ENCODE measurements at regions not wholly inside any gene's neighbourhood (a gene's known extent, or its start where the extent isn't known, plus 50 kb on each side); places are given as distances from the start of the nearest gene placed in this dataset.

- Histone ChIP-seq H3K4me2 (ENCODE audit: insufficient read depth, low read length) (no peak overlapping the region), H3K9me3 (replicated peaks; ENCODE audit: control insufficient read depth, insufficient read depth, low read length) (no peaks in the 10 kb centered on the region), H3K36me3 (ENCODE audit: control insufficient read depth in 2 of 2, extremely low read depth in 1 of 2, insufficient read depth in 2 of 2, low read length in 2 of 2) (no peaks in the 10 kb centered on the region), H3K79me2 (ENCODE audit: control insufficient read depth, insufficient read depth, low read length) (no peaks in the 10 kb centered on the region), H4K20me1 (replicated peaks; ENCODE audit: control insufficient read depth, extremely low read depth, insufficient read depth, low read length) (no peaks in the 10 kb centered on the region), H3K9me1 (replicated peaks; ENCODE audit: control insufficient read depth, extremely low read depth, insufficient read depth, low read length) (no peaks in the 10 kb centered on the region), H3K27me3 (ENCODE audit: control insufficient read depth in 2 of 2, insufficient read depth in 2 of 2, low read length in 2 of 2) (no peaks in the 10 kb centered on the region), H3K9ac (replicated peaks; ENCODE audit: extremely low read depth, insufficient read depth, low read length) (no peak overlapping the region), H3K4me3 (replicated peaks in 1 of 3; ENCODE audit: insufficient read depth in 1 of 3, low read depth in 1 of 3, low read length in 3 of 3) (no peak overlapping the region), H3K27ac (ENCODE audit: insufficient read depth, low read depth, low read length) (no peak overlapping the region), H2AFZ (ENCODE audit: low read depth, low read length) (no peak overlapping the region), H3K4me1 (ENCODE audit: control insufficient read depth, extremely low read depth, insufficient read depth, low read length) (no peaks in the 10 kb centered on the region)
- intact Hi-C loops (cut with micrococcal nuclease), result no loop called here
- POLR2A ChIA-PET, result no interaction called here
- TF ChIP-seq POLR2AphosphoS5 (IDR thresholded peaks at IDR 0.05; ENCODE audit: insufficient read depth, low read depth, low read length), result no peak
- TF ChIP-seq GATA2 (IDR thresholded peaks at IDR 0.05; ENCODE audit: insufficient read depth, insufficient read length, low read depth, low read length), result no peak
- TF ChIP-seq EZH2 (IDR thresholded peaks at IDR 0.05; ENCODE audit: borderline replicate concordance, low read depth, low read length, severe bottlenecking), result no peak
- TF ChIP-seq POLR2A (IDR thresholded peaks at IDR 0.05; ENCODE audit: low read depth, low read length), result no peak
- TF ChIP-seq MAX (IDR thresholded peaks at IDR 0.05; ENCODE audit: insufficient read depth, insufficient read length), result no peak
- no peak for TF ChIP-seq MYC (IDR thresholded peaks at IDR 0.05; ENCODE audit: low read depth, low read length)
- no peak for TF ChIP-seq JUN (IDR thresholded peaks at IDR 0.05; ENCODE audit: borderline replicate concordance, insufficient read depth, insufficient read length, low read depth)
- no peak for FAIRE-seq
- DNase-seq (ENCODE audit: low read depth, low spot score), result no peak
- no TSS peak for BruUV-seq (replicated peaks)
- dilution Hi-C loops (cut with MboI; ENCODE audit: extremely low pct_ligation_motif_present, low sequenced_read_pairs), result no loop called here
- CTCF ChIA-PET, result interaction anchor here (1.0 kb wide), 1 partner anchor 33 kb away, joined by 3 read pairs; no protein-coding TSS in a partner anchor
Measured at GRCh38 chr2:56707218-56707617, 523.4 kb downstream of the CCDC85A start.

GRCh38 chr2:56707650-56708049, 523.9 kb downstream of the CCDC85A start:
- Histone ChIP-seq H3K4me3 (replicated peaks in 1 of 3; ENCODE audit: insufficient read depth in 1 of 3, low read depth in 1 of 3, low read length in 3 of 3) (no peak overlapping the region), H2AFZ (ENCODE audit: low read depth, low read length) (no peak overlapping the region), H3K9me1 (replicated peaks; ENCODE audit: control insufficient read depth, extremely low read depth, insufficient read depth, low read length) (no peaks in the 10 kb centered on the region), H3K4me2 (ENCODE audit: insufficient read depth, low read length) (no peak overlapping the region), H3K79me2 (ENCODE audit: control insufficient read depth, insufficient read depth, low read length) (no peaks in the 10 kb centered on the region), H3K36me3 (ENCODE audit: control insufficient read depth in 2 of 2, extremely low read depth in 1 of 2, insufficient read depth in 2 of 2, low read length in 2 of 2) (no peaks in the 10 kb centered on the region), H3K9ac (replicated peaks; ENCODE audit: extremely low read depth, insufficient read depth, low read length) (no peak overlapping the region), H3K4me1 (ENCODE audit: control insufficient read depth, extremely low read depth, insufficient read depth, low read length) (no peaks in the 10 kb centered on the region), H3K27me3 (ENCODE audit: control insufficient read depth in 2 of 2, insufficient read depth in 2 of 2, low read length in 2 of 2) (no peaks in the 10 kb centered on the region), H3K9me3 (replicated peaks; ENCODE audit: control insufficient read depth, insufficient read depth, low read length) (no peaks in the 10 kb centered on the region), H3K27ac (ENCODE audit: insufficient read depth, low read depth, low read length) (no peak overlapping the region), H4K20me1 (replicated peaks; ENCODE audit: control insufficient read depth, extremely low read depth, insufficient read depth, low read length) (no peaks in the 10 kb centered on the region)
- intact Hi-C loops (cut with micrococcal nuclease) (no loop called here), dilution Hi-C loops (cut with MboI; ENCODE audit: extremely low pct_ligation_motif_present, low sequenced_read_pairs) (no loop called here)
- TF ChIP-seq FOS (IDR thresholded peaks at IDR 0.05; ENCODE audit: borderline replicate concordance, insufficient read depth, low read length) (no peak), POLR2AphosphoS5 (IDR thresholded peaks at IDR 0.05; ENCODE audit: insufficient read depth, low read depth, low read length) (no peak), POLR2A (IDR thresholded peaks at IDR 0.05; ENCODE audit: low read depth, low read length) (no peak), JUN (IDR thresholded peaks at IDR 0.05; ENCODE audit: borderline replicate concordance, insufficient read depth, insufficient read length, low read depth) (no peak), EZH2 (IDR thresholded peaks at IDR 0.05; ENCODE audit: borderline replicate concordance, low read depth, low read length, severe bottlenecking) (no peak), MYC (IDR thresholded peaks at IDR 0.05; ENCODE audit: low read depth, low read length) (no peak), GATA2 (IDR thresholded peaks at IDR 0.05; ENCODE audit: insufficient read depth, insufficient read length, low read depth, low read length) (no peak), MAX (IDR thresholded peaks at IDR 0.05; ENCODE audit: insufficient read depth, insufficient read length) (no peak), CTCF (IDR thresholded peaks at IDR 0.05; ENCODE audit: extremely low read depth in 1 of 2, insufficient read depth in 1 of 2, low read depth in 1 of 2, low read length in 2 of 2) (no peak)
- CTCF ChIA-PET, result no interaction called here
- DNase-seq (ENCODE audit: low read depth, low spot score), result no peak
- POLR2A ChIA-PET, result no interaction called here
- BruUV-seq (replicated peaks), result no TSS peak
- FAIRE-seq, result no peak

Measured in endothelial cell of umbilical vein (primary cell).